GF-D8 (cell line): ENCODE measurements at regions not wholly inside any gene's neighbourhood (a gene's known extent, or its start where the extent isn't known, plus 50 kb on each side); places are given as distances from the start of the nearest gene placed in this dataset.
A peak's percentile ranks its signal among the peaks of the same experiment; 100 is the strongest.
"Not testable (repeated sequence)": the region's sequence is repeated elsewhere in the genome, so short reads cannot be mapped to it uniquely, and the experiment has no call there.

Experiments used
- DNase-seq: peaks from one replicate; lab custom pipeline; 2025; lab: John Stamatoyannopoulos, UW

GRCh38 chr2:221761260-221761659 is 189.2 kb upstream of the EPHA4 start:
- DNase-seq, result no peak

DNA sequence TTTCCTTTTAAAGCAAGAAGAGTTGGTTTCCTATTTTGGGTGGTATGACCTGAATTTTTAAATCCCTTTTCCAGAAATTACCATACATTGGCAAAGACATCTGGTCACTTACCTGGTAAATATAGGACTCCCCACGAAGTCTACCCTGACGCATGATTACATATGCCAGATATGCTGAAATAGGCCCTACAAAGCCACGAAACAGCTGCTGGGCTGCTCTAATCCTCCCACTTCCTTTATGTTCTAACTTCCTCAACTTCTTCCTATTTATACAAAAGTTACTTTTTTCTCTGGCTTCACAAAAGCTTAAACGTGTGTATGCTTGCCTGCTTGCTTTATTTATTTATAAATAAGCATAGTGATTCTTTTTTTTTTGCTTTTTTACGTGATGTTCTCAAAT is 186.0 kb upstream of the EPHA4 start:
- DNase-seq, result peak; percentile 60

DNA sequence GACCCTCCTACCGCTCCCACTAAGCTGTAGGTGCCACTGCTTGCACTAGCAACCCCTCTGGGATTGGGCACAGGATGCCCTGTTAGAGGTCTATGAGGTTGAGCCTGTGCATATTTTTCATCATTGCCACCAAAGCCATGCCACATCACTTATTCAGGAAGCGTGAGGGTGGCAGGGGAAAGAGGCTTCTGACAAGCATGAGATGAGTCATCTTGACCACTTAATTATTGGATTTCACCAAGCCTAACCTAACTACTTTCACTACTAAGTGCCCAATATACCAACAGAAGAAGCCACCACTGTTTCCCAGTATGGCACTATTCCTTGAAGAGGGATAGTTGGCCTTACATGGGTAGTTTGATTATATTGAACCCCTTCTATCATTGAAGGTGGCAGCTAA is 181.3 kb upstream of the EPHA4 start:
- DNase-seq, result no peak

DNA sequence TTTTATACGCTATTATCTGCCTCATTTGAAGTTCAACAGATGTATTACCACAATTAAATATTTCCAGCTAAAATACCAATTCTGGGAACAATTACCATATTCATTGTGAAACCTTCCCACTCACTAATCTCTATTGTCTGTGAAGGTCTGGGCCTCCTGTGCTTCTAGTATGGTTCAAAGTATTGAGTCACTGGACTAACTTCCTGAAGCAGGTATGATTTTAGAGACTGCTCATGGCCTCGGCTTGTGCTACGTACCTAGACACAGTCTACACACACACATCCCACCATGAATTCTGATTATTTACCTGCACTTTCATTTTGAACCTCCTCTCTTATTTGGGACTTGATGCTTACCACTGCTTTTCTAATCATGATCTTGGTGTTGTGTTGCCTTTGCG is 180.7 kb upstream of the EPHA4 start:
- DNase-seq, result no peak

DNA sequence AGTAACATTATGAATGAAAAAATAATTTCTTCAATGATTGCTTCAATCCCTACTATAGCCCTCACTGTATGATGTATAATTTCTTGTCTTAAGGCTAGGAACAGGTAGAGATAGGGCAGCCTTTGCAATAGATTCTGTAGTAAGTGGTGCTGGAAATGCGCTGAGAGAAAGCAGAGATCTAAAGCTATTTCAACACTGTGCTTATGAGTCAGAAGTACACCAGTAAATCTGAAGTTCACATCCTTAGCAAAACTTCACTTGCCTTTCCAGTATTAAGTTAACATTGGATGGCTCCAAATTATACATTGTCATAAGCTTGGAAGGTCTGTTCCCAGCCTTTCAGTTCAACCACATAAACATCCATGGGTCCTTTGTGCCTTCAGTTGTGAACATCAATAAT is 178.2 kb upstream of the EPHA4 start:
- DNase-seq, result no peak

DNA sequence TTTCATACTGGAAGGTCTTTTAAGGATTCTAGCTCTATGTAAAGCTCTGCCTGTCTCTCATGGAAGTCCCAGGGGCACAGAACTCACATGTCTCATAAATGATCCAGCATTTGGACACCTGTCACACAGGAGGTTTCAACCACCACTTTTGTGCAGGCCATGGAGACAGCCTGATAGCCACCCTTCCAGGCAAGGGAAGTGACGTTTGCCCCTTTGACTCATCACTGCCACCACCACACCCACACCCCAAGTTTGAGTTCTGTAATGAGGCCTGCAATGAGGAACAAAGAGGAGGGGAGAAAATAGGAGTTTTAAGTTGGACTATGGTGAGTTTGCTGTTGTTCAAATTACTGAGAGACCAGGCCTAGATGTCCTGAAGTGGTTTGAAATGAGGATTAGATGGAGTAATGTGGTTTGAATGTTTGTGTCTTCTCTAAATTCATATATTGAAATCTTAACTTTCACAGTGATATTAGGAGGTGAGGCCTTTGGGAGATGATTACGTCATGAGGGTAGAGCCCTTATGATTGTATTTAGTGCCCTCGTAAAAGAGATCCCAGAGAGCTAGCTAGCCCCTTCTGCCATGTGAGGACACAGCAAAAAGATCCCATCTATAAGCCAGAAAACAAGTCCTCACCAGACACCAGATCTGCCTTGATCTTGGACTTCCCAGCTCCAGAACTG is 175.3 kb upstream of the EPHA4 start:
- DNase-seq, result no peak

DNA sequence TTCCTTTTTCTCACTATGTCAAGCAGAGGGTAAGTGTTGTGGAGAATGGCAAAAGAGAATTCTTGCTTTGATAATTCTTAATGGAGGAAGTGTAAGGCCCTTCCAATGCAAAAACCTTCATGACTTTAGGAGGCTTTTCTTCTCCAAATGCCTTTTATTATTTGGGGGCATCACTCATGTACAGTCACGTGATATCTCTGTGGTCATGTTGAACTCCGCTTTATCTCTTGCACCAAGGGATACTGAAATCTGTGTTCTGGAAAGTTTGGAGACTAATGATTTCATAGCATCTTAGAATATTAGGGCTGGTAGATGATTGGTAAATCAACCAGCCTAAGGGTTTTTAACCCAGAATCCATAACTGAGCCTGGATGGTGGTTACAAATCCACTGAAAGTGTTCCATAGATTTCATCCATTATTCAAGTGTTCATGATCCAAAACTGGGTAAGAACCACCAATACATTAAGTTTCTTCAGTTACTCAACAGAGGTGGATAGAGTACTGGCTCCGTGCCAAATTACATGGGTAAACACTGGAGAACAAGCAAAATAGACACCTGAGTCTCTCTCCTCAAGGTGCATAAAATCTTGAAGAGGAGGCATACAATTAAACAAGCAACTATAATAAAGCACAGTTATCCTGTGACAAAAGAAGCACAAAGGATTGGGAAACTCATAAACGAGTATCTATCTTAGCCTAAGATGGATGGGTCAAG is 169.6 kb upstream of the EPHA4 start:
- no peak for DNase-seq

- DNase-seq, result no peak
Observed at GRCh38 chr2:221731432-221732145, 159.5 kb upstream of the EPHA4 start.

- no peak for DNase-seq
Observed at GRCh38 chr2:221726894-221727513, 154.9 kb upstream of the EPHA4 start.

GRCh38 chr2:221724631-221725203 is 152.6 kb upstream of the EPHA4 start:
- DNase-seq, result no peak

GRCh38 chr2:221724117-221724516 is 152.0 kb upstream of the EPHA4 start:
- not testable (repeated sequence) for DNase-seq

DNA sequence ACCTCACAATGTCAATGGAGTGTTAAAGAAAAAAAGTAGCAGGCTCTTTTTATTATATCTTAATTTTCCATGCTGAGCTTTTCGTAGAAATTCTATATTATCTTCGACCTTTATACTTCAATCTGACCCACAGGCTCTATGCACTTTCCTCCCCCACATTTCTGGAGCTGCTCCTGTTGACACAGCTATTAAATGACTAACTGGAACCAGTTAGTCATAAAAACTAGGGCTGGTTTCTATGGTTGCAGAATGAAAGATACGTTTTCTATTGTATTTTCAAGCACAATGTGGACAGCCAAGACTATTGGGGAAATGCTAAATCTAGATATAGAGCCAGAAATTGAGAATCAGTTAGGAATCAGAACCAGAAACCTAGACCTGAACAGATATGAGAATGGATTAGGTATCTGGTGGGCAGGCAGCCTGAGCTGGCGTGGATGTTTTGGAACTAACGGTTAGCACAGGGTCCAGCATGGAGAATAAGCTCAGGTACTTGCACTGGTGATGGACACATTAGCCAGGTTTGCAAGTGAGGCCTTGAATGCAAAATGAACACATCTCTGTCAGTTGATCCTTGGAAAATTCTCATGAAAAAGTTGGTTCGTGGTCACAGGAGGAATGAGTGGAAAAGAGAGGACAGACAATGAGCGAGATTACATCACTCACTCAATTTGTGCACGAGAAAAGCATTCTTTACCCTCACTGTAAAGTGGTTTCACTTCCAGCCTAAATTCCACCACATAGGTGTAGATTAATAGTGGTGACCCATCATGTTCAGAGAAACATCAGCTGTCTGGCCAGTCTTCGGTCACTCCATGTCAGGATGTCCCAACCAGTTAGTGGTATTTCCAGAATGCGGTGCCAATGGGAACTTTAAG is 144.6 kb upstream of the EPHA4 start:
- no peak for DNase-seq

DNA sequence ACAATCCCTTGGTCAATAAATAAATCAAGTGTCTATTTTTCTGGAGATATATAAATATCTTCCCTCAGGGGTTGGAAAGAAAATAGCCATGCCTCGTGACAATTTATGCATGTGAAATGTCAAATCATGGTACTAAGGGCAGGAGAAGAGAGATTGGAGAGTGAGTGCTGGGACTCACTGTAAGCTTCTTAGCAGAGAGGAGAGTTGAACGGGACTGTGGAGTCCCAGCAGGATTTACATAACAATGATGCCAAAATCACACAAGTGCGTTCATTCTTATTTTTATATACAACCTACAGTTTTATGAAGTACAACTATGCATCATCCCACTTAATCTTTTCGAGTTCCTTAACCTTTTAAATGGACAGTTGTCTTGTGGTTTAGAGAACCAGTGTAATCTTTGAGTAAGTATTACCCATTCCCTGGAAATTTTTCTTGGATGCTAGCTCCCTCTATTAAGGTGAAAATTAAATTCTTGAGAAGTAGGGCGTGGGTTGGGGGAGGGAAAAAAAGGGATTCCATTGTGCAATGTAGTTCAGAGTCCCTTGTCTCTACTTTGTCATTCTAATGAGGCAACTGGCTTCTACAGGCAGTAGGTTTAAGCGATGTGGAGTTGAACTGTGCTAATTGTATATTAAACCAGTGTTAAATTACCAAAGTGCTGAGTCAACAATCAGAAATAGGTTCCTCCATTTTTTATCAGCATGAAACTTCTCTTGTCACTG is 143.6 kb upstream of the EPHA4 start:
- DNase-seq, result no peak

- no peak for DNase-seq
Observed at GRCh38 chr2:221710744-221711143, 138.6 kb upstream of the EPHA4 start.

DNA sequence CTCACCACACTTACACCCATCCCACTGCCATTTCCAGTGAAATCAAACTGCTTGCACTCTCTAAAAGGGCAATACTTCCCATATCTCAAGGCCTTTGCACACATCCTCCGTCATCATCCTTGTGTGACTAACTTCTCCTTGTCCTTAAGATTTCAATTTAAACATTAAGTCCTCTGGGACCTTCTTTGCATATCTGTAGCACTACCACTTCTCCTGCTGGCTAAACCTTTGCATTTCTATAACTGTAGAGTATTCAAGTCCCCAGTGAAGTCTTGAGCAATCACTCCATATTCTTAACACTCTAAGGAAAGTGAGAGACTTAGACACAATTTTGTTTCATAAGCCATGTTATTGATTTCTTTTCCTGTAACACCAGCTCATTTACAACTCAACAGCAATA is 136.8 kb upstream of the EPHA4 start:
- DNase-seq, result no peak

- DNase-seq, result no peak
Observed at GRCh38 chr2:221705185-221705877, 133.2 kb upstream of the EPHA4 start.

GRCh38 chr2:221704442-221704841 is 132.3 kb upstream of the EPHA4 start:
- no peak for DNase-seq

- no peak for DNase-seq
Observed at GRCh38 chr2:221693365-221693764, 121.3 kb upstream of the EPHA4 start.

GRCh38 chr2:221691571-221691970 is 119.5 kb upstream of the EPHA4 start:
- DNase-seq, result no peak

DNA sequence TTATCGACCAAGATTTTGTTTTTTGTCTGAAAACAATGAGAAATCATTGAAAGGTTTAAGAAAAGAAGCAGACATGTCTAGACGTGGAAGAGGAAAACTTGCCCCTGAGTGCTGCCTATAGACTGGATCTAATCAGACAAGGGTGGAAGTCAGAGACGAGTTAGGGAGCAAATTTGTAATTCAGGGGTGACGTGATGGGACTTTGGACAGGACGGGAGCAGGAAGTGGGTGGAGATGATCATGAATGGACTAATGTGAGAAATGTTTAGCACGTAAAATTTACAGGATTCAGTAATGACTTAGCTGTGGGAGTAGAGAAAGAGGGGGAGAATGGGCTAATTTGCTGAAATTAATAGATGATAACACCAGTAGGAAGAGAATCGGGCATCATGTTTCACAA is 117.0 kb upstream of the EPHA4 start:
- DNase-seq, result no peak
